ENCODE measurements at regions not wholly inside any gene's neighbourhood (a gene's known extent, or its start where the extent isn't known, plus 50 kb on each side); places are given as distances from the start of the nearest gene placed in this dataset.

- H3K4me3 ChIP-seq (ENCODE audit: low read depth, low read length): no peak overlapping the region
- no peaks in the 10 kb centered on the region for H3K36me3 ChIP-seq (ENCODE audit: control insufficient read depth, insufficient read depth, low read length)
- TF ChIP-seq CTCF (IDR thresholded peaks at IDR 0.05; ENCODE audit: insufficient read depth, low read length, severe bottlenecking): no peak
- FAIRE-seq (no peak), DNase-seq (ENCODE audit: low read depth) (peak; percentile 1)
- H3K27me3 ChIP-seq (ENCODE audit: control insufficient read depth, insufficient read depth, low read length): no peaks in the 10 kb centered on the region
Measured at GRCh38 chr12:19694627-19695026, 255.3 kb downstream of the AEBP2 start.

- FAIRE-seq: no peak
- Histone ChIP-seq H3K36me3 (ENCODE audit: control insufficient read depth, insufficient read depth, low read length) (no peaks in the 10 kb centered on the region), H3K27me3 (ENCODE audit: control insufficient read depth, insufficient read depth, low read length) (no peaks in the 10 kb centered on the region), H3K4me3 (ENCODE audit: low read depth, low read length) (no peak overlapping the region)
- DNase-seq (ENCODE audit: low read depth): peak; percentile 27
- TF ChIP-seq CTCF (IDR thresholded peaks at IDR 0.05; ENCODE audit: insufficient read depth, low read length, severe bottlenecking): no peak
Measured at GRCh38 chr12:19695244-19696098, 256.2 kb downstream of the AEBP2 start.

- no peaks in the 10 kb centered on the region for H3K36me3 ChIP-seq (ENCODE audit: control insufficient read depth, insufficient read depth, low read length)
- H3K4me3 ChIP-seq (ENCODE audit: low read depth, low read length): no peak overlapping the region
- TF ChIP-seq CTCF (IDR thresholded peaks at IDR 0.05; ENCODE audit: insufficient read depth, low read length, severe bottlenecking): no peak
- no peak for FAIRE-seq
- H3K27me3 ChIP-seq (ENCODE audit: control insufficient read depth, insufficient read depth, low read length): no peaks in the 10 kb centered on the region
- no peak for DNase-seq (ENCODE audit: low read depth)
Measured at GRCh38 chr12:19700969-19701368, 261.7 kb downstream of the AEBP2 start.

- no peak overlapping the region for H3K4me3 ChIP-seq (ENCODE audit: low read depth, low read length)
- H3K36me3 ChIP-seq (ENCODE audit: control insufficient read depth, insufficient read depth, low read length): no peaks in the 10 kb centered on the region
- no peak for TF ChIP-seq CTCF (IDR thresholded peaks at IDR 0.05; ENCODE audit: insufficient read depth, low read length, severe bottlenecking)
- H3K27me3 ChIP-seq (ENCODE audit: control insufficient read depth, insufficient read depth, low read length): no peaks in the 10 kb centered on the region
- no peak for FAIRE-seq
- no peak for DNase-seq (ENCODE audit: low read depth)
Measured at GRCh38 chr12:19704966-19705365, 265.7 kb downstream of the AEBP2 start.

DNA sequence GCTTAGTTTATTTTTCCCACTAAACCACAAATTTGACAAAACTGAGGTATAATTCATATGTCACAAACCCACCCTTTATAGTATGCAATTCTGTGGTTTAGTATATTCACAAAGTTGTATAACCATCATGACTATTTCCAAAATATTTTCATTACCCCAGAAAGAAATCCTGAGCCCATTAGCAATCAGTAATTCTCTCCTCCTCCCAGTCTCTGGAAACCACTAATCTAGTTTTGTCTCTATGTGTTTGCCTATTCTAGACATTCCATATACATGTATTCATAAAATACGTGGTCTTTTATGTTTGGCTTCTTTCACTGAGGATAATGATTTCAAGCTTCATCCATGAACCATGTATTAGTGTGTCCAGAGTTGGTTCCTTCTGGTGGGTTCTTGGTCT is 267.6 kb downstream of the AEBP2 start:
- no peak for FAIRE-seq
- TF ChIP-seq CTCF (IDR thresholded peaks at IDR 0.05; ENCODE audit: insufficient read depth, low read length, severe bottlenecking): no peak
- Histone ChIP-seq H3K4me3 (ENCODE audit: low read depth, low read length) (no peak overlapping the region), H3K27me3 (ENCODE audit: control insufficient read depth, insufficient read depth, low read length) (no peaks in the 10 kb centered on the region), H3K36me3 (ENCODE audit: control insufficient read depth, insufficient read depth, low read length) (no peaks in the 10 kb centered on the region)
- DNase-seq (ENCODE audit: low read depth): no peak

Data from bronchial epithelial cell (primary cell).